Smooth muscle cell (in vitro differentiated cells): ENCODE measurements at regions not wholly inside any gene's neighbourhood (a gene's known extent, or its start where the extent isn't known, plus 50 kb on each side); places are given as distances from the start of the nearest gene placed in this dataset.
A peak's percentile ranks its signal among the peaks of the same experiment; 100 is the strongest.

ENCODE experiments used
- DNase-seq: peaks from one replicate; lab custom pipeline; 2025; ENCODE audit not compliant: unreplicated experiment; lab: John Stamatoyannopoulos, UW
- H2AFZ ChIP-seq: fragments of 200-600 bp; sonication (generic); 2 replicates; pipeline ENCODE4 v1.6.0; 2016; ENCODE audit warnings: antibody characterized with exemption, low read depth, mild to moderate bottlenecking
- H3F3A ChIP-seq: fragments of 200-600 bp; sonication (generic); 2 replicates; pipeline ENCODE4 v1.6.0; 2017; ENCODE audit warnings: antibody characterized with exemption, low read depth
- H3K27ac ChIP-seq: fragments of 200-600 bp; sonication (generic); 2 replicates; pipeline ENCODE4 v1.5.1; 2016; ENCODE audit warnings: low read depth, mild to moderate bottlenecking
- H3K27me3 ChIP-seq: fragments of 200-600 bp; sonication (generic); 2 replicates; pipeline ENCODE4 v1.6.1; 2016; ENCODE audit warnings: low read depth, mild to moderate bottlenecking
- H3K36me3 ChIP-seq: fragments of 200-600 bp; sonication (generic); 2 replicates; pipeline ENCODE4 v1.5.1; 2016; ENCODE audit warnings: low read depth
- H3K4me1 ChIP-seq: fragments of 200-600 bp; sonication (generic); 2 replicates; pipeline ENCODE4 v1.5.1; 2016; ENCODE audit warnings: low read depth
- H3K4me2 ChIP-seq: fragments of 200-600 bp; sonication (generic); 2 replicates; pipeline ENCODE4 v1.6.0; 2016; ENCODE audit warnings: mild to moderate bottlenecking
- H3K4me3 ChIP-seq: fragments of 200-600 bp; sonication (generic); 2 replicates; pipeline ENCODE4 v1.5.1; 2016; ENCODE audit warnings: mild to moderate bottlenecking
- H3K79me2 ChIP-seq: fragments of 200-600 bp; sonication (generic); 2 replicates; pipeline ENCODE4 v1.6.0; 2016; ENCODE audit warnings: low read depth, mild to moderate bottlenecking
- H3K9ac ChIP-seq: fragments of 200-600 bp; sonication (generic); 2 replicates; pipeline ENCODE4 v1.6.0; 2016; ENCODE audit warnings: low read depth
- H3K9me3 ChIP-seq: fragments of 200-600 bp; sonication (generic); replicated peaks from 2 replicates; pipeline ENCODE4 v1.5.1; 2016; ENCODE audit warnings: low read depth
- H4K20me1 ChIP-seq: fragments of 200-600 bp; sonication (generic); 2 replicates; pipeline ENCODE4 v1.6.0; 2016; ENCODE audit warnings: low read depth
- WGBS: methylation state at CpG from one replicate; pipeline ENCODE4 v1.1.7; 2016; ENCODE audit warnings: low lambda C conversion rate; 5-methylcytosine and 5-hydroxymethylcytosine counted together
- TF ChIP-seq, protein P1 (sequence below): fragments of 200-600 bp; sonication (generic); IDR thresholded peaks from 2 replicates; pipeline ENCODE4 v1.5.1; 2017; ENCODE audit warnings: borderline replicate concordance, mild to moderate bottlenecking, antibody characterized with exemption; ENCODE audit not compliant: insufficient read depth, poor library complexity, severe bottlenecking

DNA sequence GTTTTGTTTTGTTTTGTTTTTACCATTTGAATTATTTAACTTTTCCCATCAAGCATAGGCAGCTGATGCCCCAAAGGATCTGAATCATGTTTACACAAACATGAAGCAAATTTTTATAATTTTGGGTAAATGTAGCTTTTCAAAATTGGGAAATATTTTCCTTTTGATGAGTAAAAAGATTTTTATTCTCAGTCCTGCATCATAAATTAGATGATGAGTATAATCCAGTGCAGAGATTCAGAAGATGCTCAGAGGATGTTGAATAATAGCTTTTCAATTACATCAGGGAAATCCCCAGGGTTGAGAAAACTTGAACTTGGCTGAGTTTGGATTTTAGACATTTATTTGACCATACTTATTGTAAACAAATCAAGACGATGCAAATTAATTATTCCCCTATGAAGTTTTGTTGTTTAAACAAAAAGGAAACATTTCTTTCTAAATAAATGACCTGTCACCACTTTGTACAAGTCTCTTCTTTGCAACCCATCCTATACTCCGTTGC lies 121.7 kb downstream of the FAM204A start:
- no peak overlapping the region for H3K4me3 ChIP-seq
- no peak for DNase-seq
- H3K9me3 ChIP-seq = no peaks in the 10 kb centered on the region
- H3K27me3 ChIP-seq = no peaks in the 10 kb centered on the region
- no peak overlapping the region for H3K4me2 ChIP-seq
- peaks cover 9% of the 10 kb centered on the region for H3K4me1 ChIP-seq
- WGBS = 86% methylated on average over 2 of the region's 2 CpGs
- H3K9ac ChIP-seq = no peak overlapping the region
- TF ChIP-seq, protein P1, sequence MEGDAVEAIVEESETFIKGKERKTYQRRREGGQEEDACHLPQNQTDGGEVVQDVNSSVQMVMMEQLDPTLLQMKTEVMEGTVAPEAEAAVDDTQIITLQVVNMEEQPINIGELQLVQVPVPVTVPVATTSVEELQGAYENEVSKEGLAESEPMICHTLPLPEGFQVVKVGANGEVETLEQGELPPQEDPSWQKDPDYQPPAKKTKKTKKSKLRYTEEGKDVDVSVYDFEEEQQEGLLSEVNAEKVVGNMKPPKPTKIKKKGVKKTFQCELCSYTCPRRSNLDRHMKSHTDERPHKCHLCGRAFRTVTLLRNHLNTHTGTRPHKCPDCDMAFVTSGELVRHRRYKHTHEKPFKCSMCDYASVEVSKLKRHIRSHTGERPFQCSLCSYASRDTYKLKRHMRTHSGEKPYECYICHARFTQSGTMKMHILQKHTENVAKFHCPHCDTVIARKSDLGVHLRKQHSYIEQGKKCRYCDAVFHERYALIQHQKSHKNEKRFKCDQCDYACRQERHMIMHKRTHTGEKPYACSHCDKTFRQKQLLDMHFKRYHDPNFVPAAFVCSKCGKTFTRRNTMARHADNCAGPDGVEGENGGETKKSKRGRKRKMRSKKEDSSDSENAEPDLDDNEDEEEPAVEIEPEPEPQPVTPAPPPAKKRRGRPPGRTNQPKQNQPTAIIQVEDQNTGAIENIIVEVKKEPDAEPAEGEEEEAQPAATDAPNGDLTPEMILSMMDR = no peak
- no peak overlapping the region for H3K27ac ChIP-seq
- no peaks in the 10 kb centered on the region for H4K20me1 ChIP-seq
- H3K79me2 ChIP-seq = no peaks in the 10 kb centered on the region
- no peak overlapping the region for H2AFZ ChIP-seq
- H3K36me3 ChIP-seq = no peaks in the 10 kb centered on the region
- H3F3A ChIP-seq = peaks cover 7% of the 10 kb centered on the region

GRCh38 chr10:118218562-118218961 lies 123.6 kb downstream of the FAM204A start:
- Histone ChIP-seq H2AFZ (no peak overlapping the region), H3K27me3 (no peaks in the 10 kb centered on the region), H3F3A (peaks cover 11% of the 10 kb centered on the region), H3K36me3 (no peaks in the 10 kb centered on the region), H3K27ac (no peak overlapping the region), H3K4me3 (no peak overlapping the region), H3K4me2 (no peak overlapping the region), H3K9ac (no peak overlapping the region), H4K20me1 (no peaks in the 10 kb centered on the region), H3K4me1 (peaks cover 9% of the 10 kb centered on the region), H3K9me3 (no peaks in the 10 kb centered on the region), H3K79me2 (no peaks in the 10 kb centered on the region)
- no peak for DNase-seq
- TF ChIP-seq, protein P1 = no peak
- 84% methylated on average over 6 of the region's 6 CpGs for WGBS

GRCh38 chr10:118216571-118217170 lies 125.5 kb downstream of the FAM204A start:
- Histone ChIP-seq H3F3A (peaks cover 11% of the 10 kb centered on the region), H3K9me3 (no peaks in the 10 kb centered on the region), H3K4me3 (no peak overlapping the region), H3K27me3 (no peaks in the 10 kb centered on the region), H3K9ac (peak overlapping the region; percentile 59), H3K79me2 (no peaks in the 10 kb centered on the region), H4K20me1 (no peaks in the 10 kb centered on the region), H2AFZ (no peak overlapping the region), H3K4me1 (peaks cover 9% of the 10 kb centered on the region), H3K36me3 (no peaks in the 10 kb centered on the region), H3K4me2 (peak overlapping the region; percentile 78), H3K27ac (peak overlapping the region; percentile 89)
- no peak for DNase-seq
- TF ChIP-seq, protein P1 = no peak
- WGBS = 14% methylated on average over 3 of the region's 3 CpGs

DNA sequence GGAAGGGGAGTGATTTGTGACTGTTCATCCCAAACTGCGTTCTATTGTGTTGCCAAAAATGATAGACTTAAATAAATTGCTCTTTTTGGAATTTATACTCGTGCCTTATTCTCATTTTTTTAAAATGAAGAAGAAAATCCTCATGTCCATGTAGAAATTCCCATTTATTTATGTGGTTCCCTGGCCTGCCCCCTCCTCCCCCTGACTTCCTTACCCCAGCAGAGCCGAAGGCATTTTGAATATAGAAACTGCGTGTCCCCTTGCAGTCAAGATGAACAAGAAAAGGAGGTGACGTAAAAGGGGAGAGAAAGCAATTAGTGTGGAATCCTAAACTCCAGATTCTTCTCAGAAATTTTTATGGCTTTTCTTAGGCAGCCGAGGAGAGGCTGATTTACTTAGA lies 126.1 kb downstream of the FAM204A start:
- Histone ChIP-seq H3K9me3 (no peaks in the 10 kb centered on the region), H3K9ac (peak overlapping the region; percentile 59), H3K79me2 (no peaks in the 10 kb centered on the region), H3K27ac (peak overlapping the region; percentile 89), H3F3A (peaks cover 11% of the 10 kb centered on the region), H2AFZ (peak overlapping the region; percentile 26), H3K4me2 (peak overlapping the region; percentile 78), H3K4me3 (no peak overlapping the region), H3K27me3 (no peaks in the 10 kb centered on the region), H4K20me1 (no peaks in the 10 kb centered on the region), H3K36me3 (no peaks in the 10 kb centered on the region), H3K4me1 (peaks cover 9% of the 10 kb centered on the region)
- DNase-seq = no peak
- 24% methylated on average over 6 of the region's 6 CpGs for WGBS
- TF ChIP-seq, protein P1 = no peak
